Erythroblast (primary cell): ENCODE measurements at regions not wholly inside any gene's neighbourhood (a gene's known extent, or its start where the extent isn't known, plus 50 kb on each side); places are given as distances from the start of the nearest gene placed in this dataset.

Experiments used
- GATA1 ChIP-seq: IDR thresholded peaks from 2 replicates; pipeline ENCODE4 v1.6.1; 2011; ENCODE audit warnings: low read depth, mild to moderate bottlenecking, control low read depth, low read length, moderate library complexity
- POLR2A ChIP-seq: IDR thresholded peaks from 2 replicates; pipeline ENCODE4 v1.6.1; 2011; ENCODE audit warnings: mild to moderate bottlenecking, low read length

GRCh38 chr19:16019691-16020448 lies 56.4 kb upstream of the TPM4 start:
- TF ChIP-seq POLR2A (no peak), GATA1 (no peak)
